A673 (cell line): ENCODE measurements at regions not wholly inside any gene's neighbourhood (a gene's known extent, or its start where the extent isn't known, plus 50 kb on each side); places are given as distances from the start of the nearest gene placed in this dataset.

Source experiments
- EZH2 ChIP-seq: fragments of 200-600 bp; sonication (generic); IDR thresholded peaks from 2 replicates; pipeline ENCODE4 v1.6.1; 2017; ENCODE audit warnings: borderline replicate concordance, low read depth, mild to moderate bottlenecking, mixed read lengths, antibody characterized with exemption, low read length; ENCODE audit not compliant: poor library complexity, severe bottlenecking
- TF ChIP-seq, protein P1 (sequence below): fragments of 300-800, 200-600 bp; sonication (generic); conservative IDR thresholded peaks from 2 replicates; pipeline ENCODE4 v1.5.1; 2017; ENCODE audit warnings: low read depth, mild to moderate bottlenecking, antibody characterized with exemption, low read length, moderate library complexity, mixed read lengths

DNA sequence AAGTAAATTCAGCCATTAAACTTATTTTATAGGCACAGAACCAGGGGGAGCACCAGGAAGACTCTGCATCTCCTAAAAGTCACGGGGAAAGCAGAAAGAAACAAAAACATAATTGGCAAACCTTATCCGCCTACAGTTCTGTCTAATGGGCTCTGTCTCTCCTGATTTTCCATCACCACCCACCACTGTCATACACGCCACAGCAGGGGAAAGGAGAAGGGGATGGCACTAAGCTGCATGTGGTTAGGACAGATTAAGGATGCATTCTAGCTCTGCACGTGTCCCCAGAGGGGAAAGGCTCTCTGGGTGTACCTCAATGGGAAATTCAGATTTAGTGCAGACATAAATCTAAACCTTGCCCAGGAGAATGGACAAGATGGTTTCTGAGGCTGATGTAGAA is 359.8 kb downstream of the TMEM114 start:
- TF ChIP-seq, protein P1, sequence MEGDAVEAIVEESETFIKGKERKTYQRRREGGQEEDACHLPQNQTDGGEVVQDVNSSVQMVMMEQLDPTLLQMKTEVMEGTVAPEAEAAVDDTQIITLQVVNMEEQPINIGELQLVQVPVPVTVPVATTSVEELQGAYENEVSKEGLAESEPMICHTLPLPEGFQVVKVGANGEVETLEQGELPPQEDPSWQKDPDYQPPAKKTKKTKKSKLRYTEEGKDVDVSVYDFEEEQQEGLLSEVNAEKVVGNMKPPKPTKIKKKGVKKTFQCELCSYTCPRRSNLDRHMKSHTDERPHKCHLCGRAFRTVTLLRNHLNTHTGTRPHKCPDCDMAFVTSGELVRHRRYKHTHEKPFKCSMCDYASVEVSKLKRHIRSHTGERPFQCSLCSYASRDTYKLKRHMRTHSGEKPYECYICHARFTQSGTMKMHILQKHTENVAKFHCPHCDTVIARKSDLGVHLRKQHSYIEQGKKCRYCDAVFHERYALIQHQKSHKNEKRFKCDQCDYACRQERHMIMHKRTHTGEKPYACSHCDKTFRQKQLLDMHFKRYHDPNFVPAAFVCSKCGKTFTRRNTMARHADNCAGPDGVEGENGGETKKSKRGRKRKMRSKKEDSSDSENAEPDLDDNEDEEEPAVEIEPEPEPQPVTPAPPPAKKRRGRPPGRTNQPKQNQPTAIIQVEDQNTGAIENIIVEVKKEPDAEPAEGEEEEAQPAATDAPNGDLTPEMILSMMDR: no peak
- TF ChIP-seq EZH2: no peak
